ENCODE measurements at regions not wholly inside any gene's neighbourhood (a gene's known extent, or its start where the extent isn't known, plus 50 kb on each side); places are given as distances from the start of the nearest gene placed in this dataset.

GRCh38 chr15:38627689-38628277 is 63.2 kb upstream of the RASGRP1 start:
- no peak for TF ChIP-seq YY1 (IDR thresholded peaks at IDR 0.05; ENCODE audit: insufficient read depth, insufficient read length)
- TF ChIP-seq SUZ12 (IDR thresholded peaks at IDR 0.05; ENCODE audit: extremely low read depth, insufficient read depth, insufficient read length) = no peak
- no peak for TF ChIP-seq ZNF274 (IDR thresholded peaks at IDR 0.05; ENCODE audit: low read depth, low read length)
